GM21390 (cell line): ENCODE measurements at regions not wholly inside any gene's neighbourhood (a gene's known extent, or its start where the extent isn't known, plus 50 kb on each side); places are given as distances from the start of the nearest gene placed in this dataset.

Experiments
- ATAC-seq: cut with Tn5 transposase; IDR thresholded peaks from one replicate; pipeline ENCODE4 v1.9.1; 2021; ENCODE audit not compliant: unreplicated experiment

DNA sequence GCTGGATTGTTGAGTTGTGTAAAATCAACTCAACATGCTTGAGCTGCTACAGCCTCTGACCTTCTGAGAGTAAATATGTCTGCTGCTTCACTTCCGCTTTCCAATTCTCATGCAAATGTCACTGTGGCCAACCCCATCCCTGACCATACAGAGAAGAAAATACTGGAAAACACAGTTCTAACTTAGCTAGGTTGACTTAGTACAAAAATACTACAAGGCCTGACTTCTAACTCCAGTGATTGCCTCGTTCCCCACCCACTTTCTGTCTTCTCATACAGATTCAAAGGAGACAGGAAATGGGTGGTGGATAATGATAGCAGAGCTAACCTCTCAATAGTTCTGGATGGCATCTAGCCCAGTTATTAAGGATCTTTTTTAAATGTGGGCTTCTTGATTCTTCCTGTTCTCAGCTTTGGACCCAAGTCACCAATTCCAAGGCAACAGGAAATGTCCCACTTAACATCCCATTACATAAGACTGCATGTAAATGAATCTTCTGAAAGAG, 226.6 kb upstream of the SLC24A2 start:
- ATAC-seq = no peak

DNA sequence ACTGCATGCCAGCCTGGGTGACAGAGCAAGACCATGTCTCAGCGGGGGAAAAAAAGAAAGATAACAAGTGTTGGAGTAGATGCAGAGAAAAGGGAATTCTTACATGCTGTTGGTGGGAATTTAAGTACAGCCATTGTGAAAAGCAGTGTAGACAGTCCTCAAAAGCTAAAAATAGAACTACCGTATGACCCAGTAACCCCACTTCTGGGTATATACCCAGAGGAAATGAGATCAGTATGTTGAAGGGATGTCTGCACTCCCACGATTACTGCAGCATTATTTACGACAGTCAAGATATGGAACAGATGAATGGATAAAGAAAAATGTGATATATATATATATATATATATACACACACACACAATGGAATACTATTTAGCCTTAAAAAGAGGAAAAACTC, 225.3 kb upstream of the SLC24A2 start:
- no peak for ATAC-seq

DNA sequence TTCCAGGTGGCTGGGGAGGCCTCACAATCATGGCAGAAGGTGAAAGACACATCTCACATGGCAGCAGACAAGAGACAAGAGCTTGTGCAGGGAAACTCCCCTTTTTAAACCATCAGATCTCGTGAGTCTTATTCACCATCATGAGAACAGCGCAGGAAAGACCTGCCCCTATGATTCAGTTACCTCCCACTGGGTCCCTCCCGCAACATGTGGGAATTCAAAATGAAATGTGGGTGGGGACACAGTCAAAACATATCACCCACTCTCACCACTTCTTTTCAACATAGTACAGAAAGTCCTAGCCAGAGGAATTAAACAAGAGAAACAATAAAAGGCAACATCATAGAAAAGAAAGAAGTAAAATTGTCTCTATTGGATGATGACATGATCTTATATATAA, 223.4 kb upstream of the SLC24A2 start:
- ATAC-seq = no peak

DNA sequence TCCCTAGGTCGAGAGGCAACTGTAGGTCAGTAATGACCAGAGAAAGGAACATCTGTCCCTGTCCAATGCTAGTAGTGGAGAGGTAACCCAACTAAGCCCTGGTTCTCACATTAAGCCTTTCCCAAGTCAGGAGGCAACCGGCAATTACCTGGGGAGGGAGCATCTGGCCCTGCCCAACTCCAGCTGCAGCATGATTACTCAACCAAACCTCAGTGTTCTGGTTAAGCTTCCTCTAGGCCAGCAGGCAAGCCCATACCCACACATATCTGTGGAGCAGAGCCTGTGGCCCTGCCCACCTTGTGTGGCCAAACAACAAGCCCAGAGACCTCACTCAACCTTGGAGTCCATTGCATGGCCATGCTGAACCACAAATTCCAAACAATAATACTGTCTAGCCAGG, 220.8 kb upstream of the SLC24A2 start:
- no peak for ATAC-seq

DNA sequence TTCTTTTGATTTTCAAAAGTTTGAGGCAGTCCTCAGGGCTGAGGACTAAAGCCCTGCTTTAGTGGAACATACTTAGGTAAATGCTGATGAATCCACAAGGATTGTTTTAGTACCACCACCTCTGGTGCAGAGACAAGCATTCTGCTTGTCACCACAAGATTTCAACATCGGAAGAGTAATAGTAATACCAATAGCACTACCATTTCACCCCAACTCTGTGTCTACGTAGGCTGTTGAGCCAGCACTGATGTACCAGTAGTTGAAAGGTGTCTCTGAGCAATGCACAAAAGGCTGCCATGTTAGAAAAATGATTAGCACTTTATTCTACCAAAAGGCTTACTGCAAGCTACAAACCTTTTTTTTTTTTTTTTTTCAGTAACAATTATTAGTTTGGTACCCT, 213.2 kb upstream of the SLC24A2 start:
- ATAC-seq = no peak

DNA sequence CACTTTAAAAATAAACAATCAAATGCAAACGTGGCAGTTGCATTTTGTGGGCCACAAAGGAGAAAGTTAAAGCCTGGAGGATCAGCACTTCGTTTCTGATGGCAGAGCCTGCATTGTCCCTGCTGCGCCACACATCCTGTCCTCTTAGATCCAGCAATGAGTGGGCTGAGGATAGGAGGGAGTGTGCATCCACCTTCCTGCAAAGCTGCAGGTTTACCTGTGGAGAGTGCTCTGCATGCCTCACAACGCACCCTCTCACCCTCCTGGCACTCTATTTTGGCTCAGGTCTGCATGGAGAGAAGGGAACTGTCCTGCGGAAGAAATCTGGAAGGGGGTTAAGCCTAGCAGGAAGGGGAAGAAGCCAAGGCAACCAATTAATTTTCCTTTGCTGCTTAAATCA, 212.2 kb upstream of the SLC24A2 start:
- no peak for ATAC-seq

DNA sequence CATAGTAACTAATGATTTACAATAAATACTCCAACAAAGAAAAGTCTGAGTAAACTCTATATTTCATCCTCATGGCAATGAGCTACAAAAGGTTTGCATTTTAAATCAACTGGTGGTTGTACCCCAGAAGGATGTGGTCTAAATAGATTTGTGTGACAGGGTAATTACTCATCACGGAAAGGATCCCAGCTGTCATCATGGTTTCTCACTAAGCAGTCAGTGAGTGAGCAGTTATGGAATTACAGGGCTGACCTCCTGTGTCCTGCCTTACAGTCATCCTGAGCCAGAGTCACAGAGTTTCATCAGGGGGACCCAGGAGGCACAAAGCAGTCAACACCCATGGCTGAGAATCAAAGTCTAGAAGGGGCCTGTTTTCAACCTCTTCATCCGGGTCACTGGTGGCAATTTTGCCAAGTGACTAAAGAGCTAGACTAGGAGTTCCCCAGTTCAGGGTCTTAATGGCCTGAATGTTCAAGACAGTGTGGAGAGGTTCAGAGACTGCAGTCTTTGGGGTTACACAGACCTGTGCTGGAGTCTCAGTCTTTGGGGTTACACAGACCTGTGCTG, 210.7 kb upstream of the SLC24A2 start:
- ATAC-seq = peak; percentile 84

DNA sequence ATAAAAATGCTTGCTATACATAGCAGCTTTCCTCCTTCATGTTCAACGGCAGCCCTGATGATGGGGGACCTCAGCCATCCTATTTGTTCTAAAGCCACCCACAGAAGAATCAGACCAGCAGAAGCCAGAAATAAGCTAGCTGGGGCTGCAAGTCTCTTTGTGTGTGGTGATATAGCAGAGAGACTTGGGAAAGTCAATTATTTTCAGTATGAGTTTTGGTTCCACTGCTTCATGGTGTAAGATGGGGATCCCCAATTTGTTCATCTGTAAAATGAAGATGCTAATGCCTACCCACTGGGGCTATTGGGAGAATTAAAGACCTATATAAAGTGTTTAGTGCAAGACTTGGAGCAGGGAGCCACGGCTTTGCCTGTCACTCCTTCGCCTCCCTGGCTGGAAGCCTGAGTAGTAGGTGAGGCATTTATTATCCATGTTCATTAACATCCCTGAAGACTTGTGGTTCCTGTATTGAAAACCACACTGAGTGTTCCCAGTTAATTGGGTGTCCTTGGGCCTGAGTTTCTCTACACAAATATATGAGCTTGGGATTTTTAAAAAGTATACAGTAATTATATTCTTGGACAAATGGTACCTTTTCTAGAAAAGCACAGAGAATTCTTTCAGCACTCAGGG, 210.1 kb upstream of the SLC24A2 start:
- peak; percentile 41 for ATAC-seq

DNA sequence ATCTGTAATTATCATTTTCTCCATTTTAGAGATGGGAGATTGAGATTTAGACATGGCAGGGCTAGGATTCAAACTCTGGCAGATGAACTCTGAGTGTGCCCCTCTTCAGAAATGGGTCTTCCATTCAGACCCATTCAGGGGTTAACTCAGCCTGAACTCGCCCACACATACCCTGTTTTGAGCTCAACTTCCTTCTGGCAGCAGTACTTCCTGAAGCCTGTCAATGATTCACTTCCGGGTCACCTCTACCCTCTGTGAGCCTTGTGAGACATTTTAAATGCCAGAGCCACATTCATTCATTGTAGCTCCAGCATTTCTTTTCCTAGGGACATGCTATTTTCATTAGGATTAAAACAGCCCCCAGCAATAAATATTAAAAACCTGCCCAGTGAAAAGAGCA, 209.3 kb upstream of the SLC24A2 start:
- no peak for ATAC-seq

DNA sequence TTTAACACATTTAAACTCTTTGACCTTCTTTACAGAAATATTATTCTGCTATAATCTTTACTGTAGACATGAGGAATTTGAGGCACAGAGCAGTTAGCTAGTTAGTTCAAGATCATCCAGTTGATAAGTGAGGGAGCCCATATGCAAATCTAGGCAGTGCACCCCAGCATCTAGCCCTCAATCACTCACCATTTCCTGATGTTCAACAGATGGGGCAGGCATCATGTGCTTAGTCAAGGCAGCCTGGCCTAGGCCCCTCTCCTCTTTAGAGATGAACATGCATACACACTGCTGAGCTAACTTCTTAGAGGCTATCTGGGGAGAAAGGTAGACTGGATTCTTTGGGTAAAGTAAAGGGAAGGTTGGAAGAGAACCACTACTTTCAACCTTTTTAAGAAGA, 206.8 kb upstream of the SLC24A2 start:
- ATAC-seq = no peak

DNA sequence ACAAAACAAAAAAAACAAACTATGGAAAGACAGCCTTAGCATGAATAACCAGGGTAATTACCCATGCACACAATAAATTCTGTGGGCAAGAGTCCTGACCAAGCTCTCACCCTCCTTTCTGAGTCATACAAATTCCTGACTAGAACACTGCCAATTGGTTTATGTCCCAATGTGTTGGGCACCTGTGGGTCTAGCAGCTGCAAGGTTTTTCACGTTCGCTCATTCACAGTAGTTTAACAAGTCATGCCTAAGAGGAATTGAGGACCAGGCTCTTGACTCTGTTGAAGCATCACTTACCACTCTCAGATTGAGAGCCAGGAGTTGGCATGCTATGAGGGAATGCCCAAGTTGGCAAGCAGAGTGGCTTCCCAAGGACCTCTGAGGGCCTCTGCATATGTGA, 205.5 kb upstream of the SLC24A2 start:
- ATAC-seq = no peak

DNA sequence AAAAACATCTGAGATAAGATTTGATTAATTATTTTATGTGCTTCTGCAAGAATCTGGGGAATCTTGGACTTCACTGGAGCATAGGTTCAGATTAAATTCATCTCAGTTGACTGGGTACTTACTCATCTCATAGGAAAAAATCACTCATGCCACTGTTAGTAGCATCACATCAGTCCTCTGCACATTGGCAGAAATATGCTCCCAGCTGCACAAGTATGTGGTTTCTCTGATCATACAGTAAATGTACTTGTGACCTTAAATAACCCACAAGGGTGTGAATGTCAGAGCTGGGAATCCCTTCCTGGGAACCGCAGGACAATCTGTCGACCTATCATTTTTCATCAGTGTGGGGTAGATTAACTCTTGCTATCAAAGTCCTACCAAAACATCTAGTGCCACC, 203.7 kb upstream of the SLC24A2 start:
- ATAC-seq = no peak

DNA sequence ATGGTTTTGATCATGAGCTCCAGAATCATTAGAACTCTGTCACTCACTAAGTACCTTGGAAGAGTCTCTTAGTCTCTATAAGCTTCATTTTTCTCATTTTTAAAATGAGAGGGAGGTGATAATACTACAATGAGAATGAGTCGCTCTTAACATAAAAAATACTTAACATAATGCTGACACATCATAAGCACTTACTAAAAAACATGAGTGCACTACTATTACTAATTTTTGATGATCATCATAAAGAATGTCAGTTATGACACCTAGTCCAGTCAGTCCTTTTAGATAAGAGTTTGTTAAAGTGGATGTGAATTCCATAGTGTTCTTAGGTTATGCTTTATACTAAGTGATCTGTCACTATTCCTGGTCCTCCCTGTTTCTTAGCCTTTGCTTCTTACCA, 200.4 kb upstream of the SLC24A2 start:
- no peak for ATAC-seq

DNA sequence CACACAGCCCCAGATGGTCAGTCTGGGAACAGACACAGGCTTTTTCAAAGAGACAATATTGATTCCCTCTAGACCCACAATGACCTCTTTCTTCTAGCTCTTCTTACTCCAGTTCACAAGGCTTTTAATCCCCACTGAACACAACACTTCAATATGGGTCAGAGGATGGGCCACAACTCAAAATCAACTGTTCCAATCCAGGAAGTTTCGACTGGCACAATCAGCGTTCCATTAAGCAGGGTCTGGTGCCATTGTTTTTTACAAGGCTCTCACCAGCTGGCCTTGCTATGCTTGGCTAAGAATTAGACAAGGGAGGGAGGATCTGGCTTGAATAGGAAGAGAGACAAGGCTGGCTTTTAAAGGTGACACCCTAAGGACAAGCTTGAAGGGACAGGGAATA, 199.4 kb upstream of the SLC24A2 start:
- no peak for ATAC-seq

DNA sequence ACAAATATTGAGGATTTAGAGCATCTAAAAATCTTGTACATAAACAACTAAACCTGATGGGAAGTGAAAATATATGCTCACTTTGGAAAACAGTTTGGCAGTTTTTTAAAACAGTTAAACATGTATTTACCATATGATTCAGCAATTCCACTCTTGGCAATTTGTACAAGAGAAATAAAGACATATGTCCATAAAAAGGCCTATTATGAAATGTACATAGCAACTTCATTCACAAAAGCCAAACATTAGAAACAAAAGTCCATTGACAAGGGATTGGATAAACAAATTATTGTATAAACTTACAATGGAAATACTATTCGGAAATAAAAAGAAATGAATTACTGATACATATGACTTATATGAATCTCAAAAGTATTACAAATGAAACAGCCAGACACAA, 196.2 kb upstream of the SLC24A2 start:
- ATAC-seq = no peak

DNA sequence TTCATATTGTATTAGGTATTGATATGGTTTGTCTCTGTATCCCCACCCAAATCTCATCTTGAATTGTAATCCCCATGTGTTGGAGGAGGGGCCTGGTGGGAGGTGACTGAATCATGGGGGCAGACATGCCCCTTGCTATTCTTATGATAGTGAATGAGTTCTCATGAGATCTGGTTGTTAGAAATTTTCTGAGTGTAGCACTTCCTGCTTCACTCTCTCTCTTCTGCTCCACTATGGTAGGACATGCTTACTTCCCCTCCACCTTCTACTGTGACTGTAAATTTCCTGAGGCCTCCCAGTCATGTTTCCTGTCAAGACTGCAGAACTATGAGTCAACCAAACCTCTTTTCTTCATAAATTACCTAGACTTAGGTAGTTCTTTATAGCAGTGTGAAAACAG, 187.4 kb upstream of the SLC24A2 start:
- ATAC-seq = no peak

DNA sequence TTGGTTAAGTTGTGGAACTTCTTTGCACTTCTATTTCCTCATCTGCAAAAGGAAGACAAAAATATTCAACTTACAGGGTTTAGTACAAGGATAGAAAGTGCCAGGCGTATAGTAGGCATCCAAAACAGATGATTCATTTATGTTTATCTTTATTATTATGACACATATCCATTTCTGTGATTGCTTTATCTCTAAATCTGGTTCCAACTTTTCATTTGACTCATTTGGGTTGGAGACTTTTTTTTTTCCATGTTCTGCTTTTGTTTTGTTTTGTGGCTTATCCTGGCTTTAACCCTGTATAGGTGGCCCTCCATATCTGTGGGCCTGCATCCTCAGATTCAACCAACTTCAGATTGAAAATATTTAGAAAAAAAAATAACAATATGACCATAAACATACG, 186.7 kb upstream of the SLC24A2 start:
- ATAC-seq = no peak

DNA sequence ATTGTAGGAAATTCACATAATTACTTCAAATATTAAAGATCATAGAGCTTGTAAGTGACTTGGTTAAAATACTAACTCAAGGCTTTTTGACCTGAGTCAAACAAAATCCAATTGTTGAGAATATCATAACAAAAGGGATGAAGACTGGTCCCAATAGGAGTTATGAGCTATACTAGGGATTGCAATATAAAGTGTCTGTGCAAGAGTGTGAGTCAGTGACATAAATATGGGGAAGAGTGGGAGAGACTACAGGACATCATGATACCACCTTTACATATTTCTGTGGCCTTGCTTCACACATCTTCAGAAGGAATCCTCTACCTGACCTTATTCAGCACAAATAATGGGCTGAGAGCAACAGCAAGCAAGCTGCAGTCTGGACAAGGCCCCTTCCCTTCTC, 180.9 kb upstream of the SLC24A2 start:
- ATAC-seq = no peak

DNA sequence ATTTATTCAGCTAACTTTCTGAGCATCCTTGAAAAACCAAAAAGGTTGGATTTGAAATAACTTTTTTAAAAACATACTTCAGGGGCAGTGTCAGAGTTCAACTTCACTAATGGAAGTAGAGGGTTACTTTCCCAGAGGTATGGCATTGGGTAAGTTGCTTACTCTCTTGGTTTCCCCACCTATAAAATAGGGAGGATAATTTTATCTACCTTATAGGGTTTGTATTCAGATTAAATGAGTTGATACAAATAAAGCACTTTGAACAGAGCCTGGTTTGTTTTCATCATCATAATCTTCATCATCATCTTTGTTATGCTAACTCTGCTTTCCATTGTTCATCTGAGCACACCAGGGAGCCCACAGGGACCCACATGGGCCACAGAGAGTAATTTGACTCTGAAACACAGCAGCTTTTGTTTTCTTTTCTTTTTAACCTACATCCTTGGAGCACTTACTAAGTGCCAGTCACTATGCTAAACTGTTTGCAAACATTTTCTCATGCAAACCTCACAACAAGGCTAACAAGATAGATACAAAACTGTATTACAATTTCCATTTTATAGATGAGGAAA, 179.1 kb upstream of the SLC24A2 start:
- ATAC-seq = no peak

DNA sequence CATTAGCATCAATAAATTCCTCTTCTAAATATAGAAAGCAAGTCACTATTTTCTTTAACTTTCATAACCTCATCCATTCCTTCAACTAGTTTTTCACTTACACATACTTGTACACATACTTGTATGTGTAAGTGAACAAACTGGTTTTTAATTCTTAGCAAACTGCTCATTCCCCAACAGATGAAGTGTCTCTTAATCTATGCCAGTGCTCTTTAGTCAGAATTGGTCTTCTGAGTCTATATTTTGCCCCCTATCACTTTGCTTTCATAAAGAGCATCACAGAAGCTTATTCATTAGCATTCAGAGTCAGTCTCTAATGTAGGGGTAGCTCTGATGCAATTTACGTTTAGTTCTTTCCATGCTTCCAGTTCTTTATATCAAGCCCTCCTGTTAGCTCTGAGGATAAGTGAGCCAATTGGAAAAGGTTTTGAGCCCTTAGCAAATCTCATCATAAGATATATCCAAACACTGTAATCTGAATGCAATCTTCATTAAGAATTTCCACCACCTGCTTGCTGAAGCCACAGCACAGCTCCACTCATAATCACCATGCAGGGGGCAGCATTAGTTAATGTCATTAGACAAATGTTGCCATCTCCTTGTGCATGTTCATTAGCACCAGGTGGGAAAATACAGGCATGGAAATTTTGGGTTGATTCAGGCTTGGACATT, 178.5 kb upstream of the SLC24A2 start:
- ATAC-seq = no peak

DNA sequence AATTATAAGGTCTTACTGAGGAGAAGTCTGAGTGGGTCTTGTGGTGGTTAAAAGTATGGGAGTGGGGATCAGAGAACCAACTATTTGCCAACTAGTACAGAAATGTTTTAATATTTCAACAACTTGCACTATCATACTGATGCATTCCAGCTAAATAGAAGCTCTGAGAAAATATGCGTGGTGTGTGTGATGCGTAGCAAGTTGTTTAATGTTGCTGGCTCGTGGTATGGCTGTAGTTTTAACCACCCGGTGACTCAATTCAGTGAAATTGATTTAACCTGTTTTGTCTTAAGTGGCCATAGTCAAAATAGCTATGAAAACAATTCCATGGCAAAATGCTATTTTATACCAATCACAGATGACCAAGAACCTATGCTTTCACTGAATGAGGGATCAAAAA, 176.5 kb upstream of the SLC24A2 start:
- no peak for ATAC-seq

DNA sequence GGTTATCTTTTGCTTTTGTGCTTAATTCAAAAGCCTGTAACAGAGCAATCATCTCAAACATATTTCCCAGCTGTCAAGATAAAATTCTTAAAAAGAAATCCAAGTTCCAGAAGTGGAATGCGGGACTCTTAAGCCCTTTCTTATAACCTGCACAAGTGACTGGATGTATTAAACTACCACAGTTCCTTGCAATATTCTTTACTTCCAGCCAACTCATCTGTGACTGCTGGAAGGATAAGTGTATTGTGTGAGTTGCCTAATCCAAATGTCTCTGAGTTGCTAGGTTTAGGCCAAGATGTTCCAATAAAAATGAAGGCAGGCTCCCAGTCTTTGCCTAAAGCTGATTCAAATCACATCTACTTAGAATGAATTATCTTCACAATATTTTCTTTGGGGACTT, 159.2 kb upstream of the SLC24A2 start:
- ATAC-seq = no peak
